ENCODE measurements at regions not wholly inside any gene's neighbourhood (a gene's known extent, or its start where the extent isn't known, plus 50 kb on each side); places are given as distances from the start of the nearest gene placed in this dataset.

DNA sequence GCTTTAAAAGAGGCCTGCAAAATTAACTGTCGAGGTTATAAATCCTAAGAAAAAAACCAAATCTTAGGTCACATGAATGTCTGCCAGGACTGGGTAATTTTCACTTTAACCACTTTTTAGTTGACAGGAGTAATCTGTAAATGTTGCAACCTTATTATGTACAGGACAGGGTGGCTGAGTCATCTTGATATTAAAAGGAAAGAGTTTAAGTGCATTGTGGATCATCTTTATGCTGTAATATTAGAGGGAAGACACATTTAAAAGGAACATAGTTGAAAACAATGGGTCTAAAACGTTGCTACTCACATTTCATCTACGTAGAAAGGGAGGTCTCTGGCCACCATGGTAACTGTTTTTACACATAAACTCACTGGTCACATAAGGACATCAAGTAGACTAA, 115.5 kb downstream of the LSMEM1 start:
- no TSS peak for BruUV-seq (replicated peaks)
- no peaks in the 10 kb centered on the region for H3K27me3 ChIP-seq (ENCODE audit: insufficient read depth, low read length)
- H2AFZ ChIP-seq (ENCODE audit: low read depth, low read length, poor library complexity, severe bottlenecking): no peak overlapping the region
- ChIA-PET POLR2A (no interaction called here), CTCF (no interaction called here), RAD21 (ENCODE audit: low non-redundant PET in 1 of 2, low total read pairs in 2 of 2, uncharacterized antibody in 2 of 2, unreplicated experiment in 2 of 2) (no interaction called here)
- no peaks in the 10 kb centered on the region for H3K36me3 ChIP-seq (ENCODE audit: control insufficient read depth in 1 of 2, insufficient read depth in 2 of 2, low read length in 2 of 2)
- H3K79me2 ChIP-seq (ENCODE audit: insufficient read depth, low read length): no peaks in the 10 kb centered on the region
- H3K27ac ChIP-seq (ENCODE audit: low read depth, low read length): no peak overlapping the region
- DNase-seq (ENCODE audit: low read depth, low spot score): no peak
- no peak overlapping the region for H3K4me3 ChIP-seq (replicated peaks in 1 of 2; ENCODE audit: low read depth in 1 of 2, low read length in 2 of 2)
- no peak for TF ChIP-seq YY1 (IDR thresholded peaks at IDR 0.05; ENCODE audit: extremely low read depth, insufficient replicate concordance, low read depth, low read length)
- no peak for TF ChIP-seq ZBTB33 (IDR thresholded peaks at IDR 0.05; ENCODE audit: extremely low read depth, insufficient replicate concordance, low read length)
- TF ChIP-seq CTCF (IDR thresholded peaks at IDR 0.05 in 2 of 3, conservative IDR thresholded peaks at IDR 0.05 in 1 of 3; ENCODE audit: borderline replicate concordance in 1 of 3, insufficient read depth in 1 of 3, low read depth in 2 of 3, low read length in 2 of 3): no peak
- no peak for TF ChIP-seq MAX (IDR thresholded peaks at IDR 0.05)
- no peak for TF ChIP-seq CBX3 (IDR thresholded peaks at IDR 0.05; ENCODE audit: low read depth)
- TF ChIP-seq ZNF274 (IDR thresholded peaks at IDR 0.05; ENCODE audit: low read depth, low read length): no peak
- no peak for TF ChIP-seq ELF1 (IDR thresholded peaks at IDR 0.05; ENCODE audit: borderline replicate concordance, low read depth)
- TF ChIP-seq, protein P1, sequence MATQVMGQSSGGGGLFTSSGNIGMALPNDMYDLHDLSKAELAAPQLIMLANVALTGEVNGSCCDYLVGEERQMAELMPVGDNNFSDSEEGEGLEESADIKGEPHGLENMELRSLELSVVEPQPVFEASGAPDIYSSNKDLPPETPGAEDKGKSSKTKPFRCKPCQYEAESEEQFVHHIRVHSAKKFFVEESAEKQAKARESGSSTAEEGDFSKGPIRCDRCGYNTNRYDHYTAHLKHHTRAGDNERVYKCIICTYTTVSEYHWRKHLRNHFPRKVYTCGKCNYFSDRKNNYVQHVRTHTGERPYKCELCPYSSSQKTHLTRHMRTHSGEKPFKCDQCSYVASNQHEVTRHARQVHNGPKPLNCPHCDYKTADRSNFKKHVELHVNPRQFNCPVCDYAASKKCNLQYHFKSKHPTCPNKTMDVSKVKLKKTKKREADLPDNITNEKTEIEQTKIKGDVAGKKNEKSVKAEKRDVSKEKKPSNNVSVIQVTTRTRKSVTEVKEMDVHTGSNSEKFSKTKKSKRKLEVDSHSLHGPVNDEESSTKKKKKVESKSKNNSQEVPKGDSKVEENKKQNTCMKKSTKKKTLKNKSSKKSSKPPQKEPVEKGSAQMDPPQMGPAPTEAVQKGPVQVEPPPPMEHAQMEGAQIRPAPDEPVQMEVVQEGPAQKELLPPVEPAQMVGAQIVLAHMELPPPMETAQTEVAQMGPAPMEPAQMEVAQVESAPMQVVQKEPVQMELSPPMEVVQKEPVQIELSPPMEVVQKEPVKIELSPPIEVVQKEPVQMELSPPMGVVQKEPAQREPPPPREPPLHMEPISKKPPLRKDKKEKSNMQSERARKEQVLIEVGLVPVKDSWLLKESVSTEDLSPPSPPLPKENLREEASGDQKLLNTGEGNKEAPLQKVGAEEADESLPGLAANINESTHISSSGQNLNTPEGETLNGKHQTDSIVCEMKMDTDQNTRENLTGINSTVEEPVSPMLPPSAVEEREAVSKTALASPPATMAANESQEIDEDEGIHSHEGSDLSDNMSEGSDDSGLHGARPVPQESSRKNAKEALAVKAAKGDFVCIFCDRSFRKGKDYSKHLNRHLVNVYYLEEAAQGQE (IDR thresholded peaks at IDR 0.05; ENCODE audit: low read depth): no peak
- TF ChIP-seq ATF3 (IDR thresholded peaks at IDR 0.05): no peak
- no peak for TF ChIP-seq SRF (IDR thresholded peaks at IDR 0.05; ENCODE audit: low read depth)
- no peak for TF ChIP-seq POLR2AphosphoS5 (IDR thresholded peaks at IDR 0.05; ENCODE audit: low read depth, low read length)
- TF ChIP-seq EZH2phosphoT487 (IDR thresholded peaks at IDR 0.05; ENCODE audit: borderline replicate concordance): no peak
- no peak for TF ChIP-seq JUND (IDR thresholded peaks at IDR 0.05)
- TF ChIP-seq SIN3A (IDR thresholded peaks at IDR 0.05; ENCODE audit: low read depth): no peak
- no peak for TF ChIP-seq CEBPB (IDR thresholded peaks at IDR 0.05; ENCODE audit: low read depth)
- TF ChIP-seq SP1 (IDR thresholded peaks at IDR 0.05; ENCODE audit: low read depth): no peak
- no peak for TF ChIP-seq EZH2 (IDR thresholded peaks at IDR 0.05)
- TF ChIP-seq POLR2A (IDR thresholded peaks at IDR 0.05; ENCODE audit: borderline replicate concordance, extremely low read depth, insufficient read depth, insufficient read length): no peak
- H3K9me3 ChIP-seq (ENCODE audit: control insufficient read depth in 1 of 2, insufficient read depth in 1 of 2, low read depth in 1 of 2, low read length in 2 of 2): no peaks in the 10 kb centered on the region
- H4K20me1 ChIP-seq (ENCODE audit: insufficient read depth): no peaks in the 10 kb centered on the region
- no peaks in the 10 kb centered on the region for H3K9me2 ChIP-seq (ENCODE audit: insufficient read depth)
- intact Hi-C loops (cut with micrococcal nuclease): no loop called here
- H3K4me2 ChIP-seq (ENCODE audit: low read length): no peak overlapping the region
- H3K9ac ChIP-seq (ENCODE audit: low read length): no peak overlapping the region
- no peaks in the 10 kb centered on the region for H3K4me1 ChIP-seq (ENCODE audit: control insufficient read depth in 1 of 2, insufficient read depth in 2 of 2, low read length in 2 of 2)
- ATAC-seq: no peak
